H4 (cell line): ENCODE measurements at regions not wholly inside any gene's neighbourhood (a gene's known extent, or its start where the extent isn't known, plus 50 kb on each side); places are given as distances from the start of the nearest gene placed in this dataset.
A peak's percentile ranks its signal among the peaks of the same experiment; 100 is the strongest.

Experiments used
- DNase-seq: peaks from one replicate; pipeline ENCODE4 v3.0.0-alpha.2; 2015; ENCODE audit warnings: low spot score

GRCh38 chr20:17014756-17015366, 212.0 kb upstream of the PCSK2 start:
- DNase-seq, result no peak

DNA sequence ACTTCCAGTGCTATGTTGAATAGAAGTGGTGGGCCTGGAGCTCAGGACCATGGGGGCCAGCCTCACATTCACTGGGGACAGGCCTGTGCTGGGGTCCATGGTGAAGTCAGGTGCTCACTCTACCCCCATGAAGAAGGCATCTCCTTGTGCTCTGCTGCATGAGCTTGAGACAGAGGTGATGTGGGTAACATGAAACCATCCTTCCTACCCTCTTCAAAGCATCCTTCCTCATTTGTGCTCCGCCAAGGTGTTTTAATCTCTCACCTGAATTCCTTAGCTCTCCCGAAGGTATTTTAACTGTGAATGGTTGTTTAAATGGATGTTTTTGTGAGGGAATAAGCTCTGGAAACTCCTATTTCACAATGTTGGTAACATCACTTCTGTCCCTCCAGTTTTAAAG, 209.6 kb upstream of the PCSK2 start:
- DNase-seq, result no peak

- no peak for DNase-seq
Observed at GRCh38 chr20:17021481-17021880, 205.4 kb upstream of the PCSK2 start.

DNA sequence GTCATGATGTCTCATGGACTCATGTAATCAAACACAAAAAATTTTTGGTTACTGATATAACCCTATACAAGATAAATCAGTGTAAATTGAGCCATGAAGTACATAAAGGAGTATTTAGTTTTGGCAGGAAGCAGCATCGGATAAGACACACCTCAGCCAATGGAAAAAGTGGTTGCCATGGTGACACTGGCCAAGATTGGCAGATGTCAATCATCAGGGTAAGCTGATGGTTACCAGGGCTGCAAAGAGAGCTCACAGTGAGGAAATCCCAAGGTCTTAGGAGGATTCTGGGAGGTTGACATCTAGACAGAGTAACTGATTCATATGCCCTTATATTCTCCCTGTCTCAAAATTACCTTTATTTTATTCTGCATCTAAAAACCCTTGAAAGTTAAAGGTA, 203.8 kb upstream of the PCSK2 start:
- no peak for DNase-seq

DNA sequence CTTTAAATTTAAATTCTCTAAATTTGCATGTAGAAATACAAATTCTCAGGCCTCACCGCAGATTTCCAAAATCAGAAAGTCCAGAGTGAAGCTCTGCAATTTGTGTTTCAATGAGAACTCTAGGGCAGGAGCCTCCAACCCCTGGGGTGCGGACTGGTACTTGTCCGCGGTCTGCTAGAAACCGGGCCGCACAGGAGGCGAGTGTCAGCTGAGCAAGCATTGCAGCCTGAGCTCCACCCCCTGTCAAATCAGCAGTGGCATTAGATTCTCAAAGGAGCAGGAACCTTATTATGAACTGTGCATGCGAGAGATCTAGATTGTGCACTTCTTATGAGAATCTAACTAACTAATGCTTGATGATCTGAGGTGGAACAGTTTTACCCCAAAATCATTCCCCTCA, 203.0 kb upstream of the PCSK2 start:
- DNase-seq, result peak; percentile 58

DNA sequence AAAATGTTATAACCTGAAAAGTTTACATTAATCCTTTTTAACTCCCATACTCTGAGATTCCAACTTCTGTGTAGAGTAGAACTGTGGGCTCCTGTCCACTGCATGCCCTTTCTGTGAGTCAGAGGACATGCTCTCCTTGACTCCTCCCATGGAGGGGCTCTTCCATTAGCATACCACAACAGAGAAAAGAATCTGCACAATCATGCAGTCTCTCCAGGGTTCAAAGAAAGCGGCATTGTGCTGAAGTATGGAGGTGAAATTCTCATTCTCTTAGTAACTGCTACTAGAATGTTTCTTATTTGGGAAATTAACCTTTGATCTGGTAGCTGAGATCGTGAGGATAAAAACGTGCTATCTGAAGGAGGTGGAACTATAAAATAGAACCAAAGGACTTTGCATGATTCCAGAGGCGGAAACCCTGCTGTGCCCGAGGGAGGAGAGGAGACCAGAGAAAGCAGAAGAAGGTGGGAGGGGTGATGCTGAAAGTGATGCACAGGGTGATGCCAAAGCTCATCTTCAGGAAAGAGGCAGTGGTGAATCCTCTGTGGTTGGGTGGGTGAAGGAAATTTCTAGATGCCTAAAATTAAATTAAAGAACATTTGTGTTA, 202.2 kb upstream of the PCSK2 start:
- peak; percentile 87 for DNase-seq

DNA sequence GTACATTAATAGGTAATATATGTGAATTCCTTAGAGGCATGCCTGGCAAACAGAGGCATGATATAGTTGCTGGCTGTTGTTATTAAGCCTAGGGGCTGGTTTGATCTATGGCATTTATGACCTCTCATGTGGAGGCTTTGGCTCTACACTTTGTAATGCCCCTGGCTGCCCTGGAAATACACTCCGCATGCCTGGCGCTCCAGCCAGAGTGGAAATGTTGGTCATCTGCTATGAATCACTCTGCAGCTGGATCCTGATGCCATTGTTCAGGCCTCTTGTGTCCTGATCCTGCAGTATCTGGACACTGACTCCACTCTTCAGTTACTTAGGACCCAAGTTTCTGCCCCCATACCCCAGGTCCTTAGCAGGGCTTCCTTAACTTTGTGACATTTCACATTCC, 200.5 kb upstream of the PCSK2 start:
- DNase-seq, result no peak

DNA sequence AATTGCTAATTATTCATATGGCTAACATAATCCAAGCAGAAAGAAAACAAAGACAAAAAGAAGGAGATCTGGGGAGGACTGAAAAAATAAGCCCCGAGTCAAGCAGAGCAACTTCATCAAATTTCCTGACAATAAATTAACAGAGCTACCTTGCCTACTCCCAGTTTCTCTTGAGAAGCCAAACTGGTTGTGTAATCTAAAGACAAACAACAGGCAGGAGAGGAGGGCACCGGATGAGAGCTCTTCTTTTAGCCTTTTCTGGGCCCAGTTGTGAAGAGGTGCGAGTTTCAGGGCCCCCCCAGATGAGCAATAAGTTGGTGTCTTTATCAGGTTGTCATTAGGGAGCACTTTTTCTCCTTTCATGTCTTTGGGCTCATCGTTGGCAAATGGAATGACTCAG, 197.1 kb upstream of the PCSK2 start:
- DNase-seq, result no peak

DNA sequence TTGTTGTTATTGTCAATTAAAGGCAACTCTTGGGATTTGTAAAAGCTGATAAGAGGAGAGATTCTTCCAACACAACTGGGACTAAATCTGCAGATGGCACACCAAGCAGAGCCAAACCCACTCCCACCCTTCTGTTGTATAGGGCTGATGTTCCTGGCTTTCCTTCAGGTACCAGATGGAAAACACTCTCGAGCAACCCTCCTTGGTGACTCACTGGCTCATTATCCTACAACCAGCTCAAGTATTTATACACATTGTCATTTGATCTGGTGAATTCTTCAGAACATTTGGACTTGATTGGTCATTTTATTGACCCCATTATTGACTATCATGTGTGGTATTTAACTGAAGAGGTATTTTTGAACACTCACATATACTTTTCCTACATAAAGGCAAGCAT, 190.3 kb upstream of the PCSK2 start:
- no peak for DNase-seq

GRCh38 chr20:17042122-17042521, 184.7 kb upstream of the PCSK2 start:
- DNase-seq, result no peak

- DNase-seq, result no peak
Observed at GRCh38 chr20:17043323-17043722, 183.5 kb upstream of the PCSK2 start.

DNA sequence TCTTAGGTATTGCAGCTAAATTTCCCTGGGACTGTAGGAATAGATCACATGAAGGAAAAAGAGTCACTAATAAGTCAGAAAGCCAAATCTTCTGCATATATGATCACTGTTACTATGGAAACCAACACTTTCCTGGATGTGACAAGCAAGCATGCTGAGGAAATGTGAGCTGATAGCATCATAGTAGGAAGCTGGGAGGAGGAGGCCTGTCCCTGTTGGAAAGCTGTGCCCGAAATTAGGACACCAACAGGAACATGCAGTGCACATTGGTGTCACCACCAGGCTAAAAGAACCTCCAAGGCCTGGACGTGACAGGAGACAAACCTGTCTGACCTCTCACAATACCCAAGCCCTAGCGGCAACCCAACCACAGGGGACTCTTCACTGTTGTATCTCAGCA, 181.9 kb upstream of the PCSK2 start:
- DNase-seq, result no peak

- peak; percentile 80 for DNase-seq
Observed at GRCh38 chr20:17059465-17059864, 167.4 kb upstream of the PCSK2 start.

DNA sequence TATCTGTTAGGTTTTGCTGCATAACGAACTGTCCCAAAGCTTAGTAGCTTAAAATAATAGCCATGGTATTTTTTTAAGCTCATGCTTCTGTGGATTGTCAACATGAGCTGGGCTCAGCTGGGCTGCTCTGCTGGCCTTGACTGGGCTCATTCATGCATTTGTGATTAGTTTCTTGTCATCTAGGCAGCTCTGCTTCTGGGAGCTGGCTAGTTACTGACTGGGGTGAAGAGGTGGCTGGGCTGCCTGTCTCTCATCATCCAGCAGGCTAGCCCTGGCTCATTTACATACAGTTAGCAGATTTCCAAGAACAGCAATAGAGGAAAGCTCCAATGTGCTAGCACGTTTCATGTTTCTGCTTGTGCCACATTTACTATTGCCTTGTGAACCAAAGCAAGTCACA, 165.1 kb upstream of the PCSK2 start:
- DNase-seq, result no peak

- DNase-seq, result no peak
Observed at GRCh38 chr20:17062712-17063111, 164.1 kb upstream of the PCSK2 start.

GRCh38 chr20:17066902-17067301, 159.9 kb upstream of the PCSK2 start:
- no peak for DNase-seq

DNA sequence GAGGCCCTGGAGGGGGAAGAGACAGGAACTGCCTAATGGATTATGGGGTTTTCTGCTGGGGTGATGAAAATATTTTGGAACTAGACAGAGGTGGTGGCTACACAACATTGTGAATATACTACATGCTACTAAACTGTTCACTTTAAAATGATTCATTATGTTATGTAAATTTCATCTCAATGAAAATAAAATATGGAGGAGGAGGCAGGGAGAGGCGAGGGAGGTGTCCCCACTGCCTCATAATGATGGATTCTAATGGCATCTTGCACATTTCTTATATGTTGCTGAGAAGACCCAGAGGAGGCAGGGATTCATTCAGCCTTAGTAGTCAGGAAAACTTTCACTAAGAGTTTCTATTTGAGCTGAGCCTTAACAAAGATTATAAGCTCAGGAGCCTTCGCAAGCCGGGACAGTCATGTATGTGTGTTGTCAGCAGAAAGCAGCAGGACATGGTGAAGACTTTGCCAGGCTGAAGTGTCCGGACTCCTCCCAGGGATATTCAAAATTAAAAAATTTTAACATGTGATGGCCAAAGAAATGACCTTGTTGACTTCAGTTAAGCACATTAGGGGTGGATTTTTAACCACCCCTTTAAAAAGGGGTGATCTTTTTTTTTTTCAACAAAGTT, 158.6 kb upstream of the PCSK2 start:
- no peak for DNase-seq

DNA sequence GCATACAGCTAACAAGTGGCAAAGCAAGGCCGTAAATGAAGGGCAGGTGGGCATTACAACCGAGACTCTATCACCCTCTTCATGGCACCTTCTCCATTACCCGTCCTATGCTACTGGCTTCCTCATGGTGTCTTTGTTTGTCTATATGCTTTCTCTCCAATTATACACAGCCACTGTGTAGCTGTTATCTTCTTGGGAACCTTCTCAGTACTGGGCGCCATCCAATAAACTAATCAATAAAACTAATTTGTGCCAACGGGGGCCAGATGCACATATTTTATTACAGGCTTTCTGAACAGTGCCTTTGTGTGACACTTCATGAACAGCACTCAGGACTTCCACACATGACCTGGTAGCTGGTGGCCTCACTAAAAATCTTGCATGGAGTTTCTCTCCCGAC, 149.8 kb upstream of the PCSK2 start:
- DNase-seq, result no peak

- DNase-seq, result no peak
Observed at GRCh38 chr20:17083738-17084137, 143.1 kb upstream of the PCSK2 start.

DNA sequence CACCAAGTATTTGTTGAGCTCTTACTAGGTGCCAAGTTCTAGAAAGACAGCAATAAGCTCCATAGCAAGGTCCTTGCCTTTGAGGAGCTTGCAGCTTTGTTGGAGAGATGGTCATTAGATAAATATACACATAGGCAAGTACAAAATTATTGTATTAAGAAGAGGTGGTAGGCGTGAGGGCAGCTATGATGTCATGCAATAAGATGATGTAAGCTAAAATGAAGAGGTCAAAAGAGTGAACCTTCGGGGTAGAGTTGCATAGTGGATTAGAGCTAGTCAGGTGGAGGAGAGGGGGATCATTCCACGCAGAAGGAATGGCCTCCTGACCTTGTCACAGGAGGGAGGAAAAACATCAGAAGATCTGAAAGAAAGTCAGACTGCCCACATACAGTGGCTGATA, 141.9 kb upstream of the PCSK2 start:
- DNase-seq, result no peak

DNA sequence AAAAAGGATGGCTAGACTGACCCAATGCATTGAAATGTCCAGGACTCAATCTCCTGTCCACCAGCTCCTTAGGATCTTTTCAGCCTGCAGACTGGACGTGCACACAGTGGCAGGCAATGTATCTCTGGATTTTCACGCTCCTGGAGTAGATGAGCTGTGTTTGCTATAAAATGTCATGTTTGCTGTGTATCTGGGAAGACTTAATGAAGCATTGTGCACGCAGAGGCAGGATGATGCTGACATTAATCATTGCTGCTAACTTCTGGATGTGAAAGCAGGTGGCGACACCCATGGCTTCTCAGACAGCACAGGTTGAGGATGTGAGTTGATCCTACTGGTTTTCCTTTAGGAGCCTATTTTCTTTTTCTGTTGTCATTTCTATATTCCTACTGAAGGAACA, 133.1 kb upstream of the PCSK2 start:
- DNase-seq, result no peak

DNA sequence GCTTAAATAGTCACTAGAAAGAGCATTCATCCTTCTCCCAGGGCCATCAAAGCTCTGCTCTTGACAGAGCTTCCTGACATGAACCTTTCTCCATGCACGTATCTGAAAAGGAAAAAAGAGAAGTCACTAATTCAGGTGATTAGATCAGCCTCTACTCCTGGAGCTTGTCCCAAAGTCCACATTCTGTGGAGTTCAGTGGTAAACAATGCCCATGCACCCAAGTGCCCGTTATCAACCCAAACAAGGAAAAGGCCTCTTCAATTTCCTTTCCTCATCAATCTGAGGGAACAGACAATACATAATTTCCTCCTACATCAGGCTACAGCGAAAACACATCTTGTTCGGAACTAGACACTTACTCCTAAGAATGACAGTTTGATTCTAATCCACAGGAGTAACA, 129.2 kb upstream of the PCSK2 start:
- DNase-seq, result no peak

DNA sequence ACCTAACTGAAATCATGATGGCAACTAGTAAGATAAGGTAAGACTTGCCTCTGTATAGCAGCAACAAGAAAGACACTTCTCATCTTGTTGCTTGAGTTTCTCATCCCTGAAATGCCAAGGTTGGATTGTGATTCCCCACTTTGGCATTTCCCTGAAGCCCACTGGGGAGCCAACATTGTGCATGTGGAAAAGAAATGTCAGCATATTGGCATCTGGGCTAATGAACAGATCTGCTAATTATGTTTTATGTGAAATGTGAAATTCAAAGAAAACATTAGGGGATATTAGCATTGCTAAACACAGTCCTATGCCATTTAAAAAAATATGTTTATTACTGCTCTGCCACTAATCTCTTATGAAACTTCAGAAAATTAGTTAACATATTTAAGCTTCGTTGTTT, 126.3 kb upstream of the PCSK2 start:
- no peak for DNase-seq

- no peak for DNase-seq
Observed at GRCh38 chr20:17107127-17107526, 119.7 kb upstream of the PCSK2 start.
